H9 (cell line): ENCODE measurements at regions not wholly inside any gene's neighbourhood (a gene's known extent, or its start where the extent isn't known, plus 50 kb on each side); places are given as distances from the start of the nearest gene placed in this dataset.

ENCODE experiments used
- DNase-seq: peaks from one replicate; pipeline ENCODE4 v3.0.0-alpha.2; 2017
- H2AFZ ChIP-seq: one replicate; pipeline ENCODE4 v1.6.1; 2013; ENCODE audit warnings: mild to moderate bottlenecking, low read length, control low read depth, moderate library complexity
- H2AK5ac ChIP-seq: 2 replicates; pipeline ENCODE4 v1.6.1; 2013; ENCODE audit warnings: low read length, control low read depth, mixed read lengths; ENCODE audit not compliant: insufficient read length
- H2BK120ac ChIP-seq: one replicate; pipeline ENCODE4 v1.6.1; 2013; ENCODE audit warnings: low read depth, mild to moderate bottlenecking, low read length, control low read depth, inconsistent platforms; ENCODE audit not compliant: poor library complexity, severe bottlenecking
- H2BK12ac ChIP-seq: 2 replicates; pipeline ENCODE4 v1.6.1; 2013; ENCODE audit warnings: low read length, control low read depth, mixed read lengths, low read depth; ENCODE audit not compliant: insufficient read length
- H2BK15ac ChIP-seq: 2 replicates; pipeline ENCODE4 v1.6.1; 2013; ENCODE audit warnings: low read depth, low read length, control low read depth
- H2BK20ac ChIP-seq: one replicate; pipeline ENCODE4 v1.6.1; 2013; ENCODE audit warnings: low read depth, mild to moderate bottlenecking, low read length, control low read depth, inconsistent platforms; ENCODE audit not compliant: poor library complexity, severe bottlenecking
- H2BK5ac ChIP-seq: 2 replicates; pipeline ENCODE4 v1.6.1; 2013; ENCODE audit warnings: low read length, control low read depth, mixed read lengths; ENCODE audit not compliant: insufficient read length
- H3K14ac ChIP-seq: 2 replicates; pipeline ENCODE4 v1.6.1; 2013; ENCODE audit warnings: low read length, control low read depth; ENCODE audit not compliant: insufficient read depth
- H3K18ac ChIP-seq: 2 replicates; pipeline ENCODE4 v1.6.1; 2013; ENCODE audit warnings: low read depth, mild to moderate bottlenecking, mixed read lengths, low read length, control low read depth; ENCODE audit not compliant: insufficient read length
- H3K23ac ChIP-seq: 2 replicates; pipeline ENCODE4 v1.6.1; 2013; ENCODE audit warnings: low read length, control low read depth, mixed read lengths, low read depth; ENCODE audit not compliant: insufficient read length
- H3K23me2 ChIP-seq: 2 replicates; pipeline ENCODE4 v1.6.1; 2013; ENCODE audit warnings: low read depth, mild to moderate bottlenecking, mixed read lengths, low read length, control low read depth; ENCODE audit not compliant: insufficient read length, poor library complexity, severe bottlenecking
- H3K27ac ChIP-seq: 2 replicates; pipeline ENCODE4 v1.5.1; 2013; ENCODE audit warnings: low read length, control low read depth, mixed read lengths, low read depth; ENCODE audit not compliant: insufficient read length
- H3K27me3 ChIP-seq: 2 replicates; pipeline ENCODE4 v1.6.1; 2013; ENCODE audit warnings: low read length, control low read depth, inconsistent platforms; ENCODE audit not compliant: insufficient read depth
- H3K4ac ChIP-seq: 2 replicates; pipeline ENCODE4 v1.6.1; 2013; ENCODE audit warnings: low read depth, mild to moderate bottlenecking, control low read depth, inconsistent platforms, low read length, moderate library complexity
- H3K4me1 ChIP-seq: 2 replicates; pipeline ENCODE4 v1.6.1; 2013; ENCODE audit warnings: low read length, control low read depth, inconsistent platforms; ENCODE audit not compliant: insufficient read depth
- H3K4me2 ChIP-seq: 2 replicates; pipeline ENCODE4 v1.6.1; 2013; ENCODE audit warnings: low read length, control low read depth, mixed read lengths; ENCODE audit not compliant: insufficient read length, insufficient read depth
- H3K56ac ChIP-seq: 2 replicates; pipeline ENCODE4 v1.6.1; 2013; ENCODE audit warnings: low read depth, mild to moderate bottlenecking, mixed read lengths, low read length, control low read depth; ENCODE audit not compliant: insufficient read length
- H3K79me1 ChIP-seq: 2 replicates; pipeline ENCODE4 v1.6.1; 2013; ENCODE audit warnings: low read depth, mild to moderate bottlenecking, moderate library complexity, low read length, control low read depth, inconsistent platforms; ENCODE audit not compliant: insufficient read depth, poor library complexity, severe bottlenecking
- H3K79me2 ChIP-seq: 2 replicates; pipeline ENCODE4 v1.6.1; 2013; ENCODE audit warnings: low read length, control low read depth, inconsistent platforms; ENCODE audit not compliant: insufficient read depth
- H3K9ac ChIP-seq: 2 replicates; pipeline ENCODE4 v1.6.1; 2013; ENCODE audit warnings: low read length, control low read depth, mixed read lengths; ENCODE audit not compliant: insufficient read length; ENCODE audit errors: extremely low read depth
- H3K9me3 ChIP-seq: one replicate; pipeline ENCODE4 v1.6.1; 2013; ENCODE audit warnings: low read depth, low read length, inconsistent platforms; ENCODE audit not compliant: control insufficient read depth
- H3T11ph ChIP-seq: one replicate; pipeline ENCODE4 v1.6.1; 2013; ENCODE audit warnings: mild to moderate bottlenecking, low read length, control low read depth, inconsistent platforms
- H4K20me1 ChIP-seq: one replicate; pipeline ENCODE4 v1.6.1; 2013; ENCODE audit not compliant: control insufficient read depth, insufficient read length, insufficient read depth
- H4K5ac ChIP-seq: 2 replicates; pipeline ENCODE4 v1.6.1; 2013; ENCODE audit warnings: low read depth, mild to moderate bottlenecking, mixed read lengths, low read length, control low read depth; ENCODE audit not compliant: insufficient read length
- H4K8ac ChIP-seq: replicated peaks from 2 replicates; pipeline ENCODE4 v1.6.1; 2013; ENCODE audit warnings: low read length, control low read depth, mixed read lengths, low read depth; ENCODE audit not compliant: insufficient read length
- H4K91ac ChIP-seq: 2 replicates; pipeline ENCODE4 v1.6.1; 2013; ENCODE audit warnings: low read depth, mild to moderate bottlenecking, moderate library complexity, mixed read lengths, low read length, control low read depth; ENCODE audit not compliant: insufficient read length
- H3K27ac Mint-ChIP-seq, 3 experiments: 2 replicates in 2 of 3; 3 replicates in 1 of 3; pipeline ENCODE4 v1.8.0; 2020 to 2021; ENCODE audit warnings: mixed read lengths in 3 of 3, mild to moderate bottlenecking in 1 of 3, moderate library complexity in 1 of 3
- H3K27me3 Mint-ChIP-seq: 2 replicates; pipeline ENCODE4 v1.8.0; 2021; ENCODE audit warnings: low read depth, mild to moderate bottlenecking, moderate library complexity, mixed read lengths
- H3K36me3 Mint-ChIP-seq, 3 experiments: 2 replicates in 2 of 3; 3 replicates in 1 of 3; pipeline ENCODE4 v1.8.0; 2020 to 2021; ENCODE audit warnings: low read depth in 3 of 3, mixed read lengths in 3 of 3; ENCODE audit not compliant: insufficient read depth in 1 of 3
- H3K4me1 Mint-ChIP-seq, 2 experiments: 2 replicates each; pipeline ENCODE4 v1.8.0; 2020; ENCODE audit warnings: mixed read lengths in 2 of 2
- H3K4me3 Mint-ChIP-seq, 2 experiments: 2 replicates in 1 of 2; 3 replicates in 1 of 2; pipeline ENCODE4 v1.8.0; 2020 to 2021; ENCODE audit warnings: mild to moderate bottlenecking in 2 of 2, mixed read lengths in 2 of 2, moderate library complexity in 1 of 2
- H3K9me3 Mint-ChIP-seq, 2 experiments: 2 replicates in 1 of 2; 3 replicates in 1 of 2; pipeline ENCODE4 v1.8.0; 2020; ENCODE audit warnings: mild to moderate bottlenecking in 2 of 2, mixed read lengths in 2 of 2, moderate library complexity in 1 of 2
- WGBS: extraction: QIAGEN DNeasy Blood & Tissue Kit; methylation state at CpG from one replicate; pipeline ENCODE4 v1.1.7; 2013; ENCODE audit warnings: missing lambda C conversion rate, low lambda C conversion rate, mixed read lengths; ENCODE audit not compliant: insufficient read length; ENCODE audit errors: extremely low coverage; 5-methylcytosine and 5-hydroxymethylcytosine counted together
- TF ChIP-seq, protein P1 (sequence below): fragments of 200-600 bp; sonication (generic); conservative IDR thresholded peaks from 3 replicates; pipeline ENCODE4 v1.8.0; 2021; ENCODE audit warnings: antibody characterized with exemption, mild to moderate bottlenecking

- Histone ChIP-seq H3K4me1 (no peaks in the 10 kb centered on the region), H3K79me2 (no peaks in the 10 kb centered on the region), H3K56ac (no peak overlapping the region), H3K9me3 (no peaks in the 10 kb centered on the region), H2BK15ac (no peak overlapping the region), H4K20me1 (no peaks in the 10 kb centered on the region), H2BK20ac (no peak overlapping the region), H3K4me2 (no peak overlapping the region), H4K8ac (no peak overlapping the region), H2BK5ac (no peak overlapping the region), H3K14ac (no peak overlapping the region), H4K5ac (no peak overlapping the region), H3K79me1 (no peaks in the 10 kb centered on the region), H3K18ac (no peak overlapping the region), H2BK12ac (no peak overlapping the region), H3T11ph (no peak overlapping the region), H3K23me2 (no peaks in the 10 kb centered on the region), H2BK120ac (no peak overlapping the region), H4K91ac (no peak overlapping the region), H3K9ac (no peak overlapping the region), H2AFZ (no peak overlapping the region), H3K27me3 (no peaks in the 10 kb centered on the region), H3K4ac (no peak overlapping the region), H3K27ac (no peak overlapping the region), H2AK5ac (no peak overlapping the region), H3K23ac (no peak overlapping the region)
- Mint-ChIP-seq H3K4me3 (no peak overlapping the region), H3K4me1 (no peaks in the 10 kb centered on the region; a peak in 1 of 4 replicates), H3K27me3 (no peaks in the 10 kb centered on the region), H3K36me3 (no peaks in the 10 kb centered on the region), H3K27ac (no peak overlapping the region), H3K9me3 (no peaks in the 10 kb centered on the region; a peak in 1 of 5 replicates)
- WGBS: no CpG with 5 or more reads among the region's 4 CpGs
- TF ChIP-seq, protein P1, sequence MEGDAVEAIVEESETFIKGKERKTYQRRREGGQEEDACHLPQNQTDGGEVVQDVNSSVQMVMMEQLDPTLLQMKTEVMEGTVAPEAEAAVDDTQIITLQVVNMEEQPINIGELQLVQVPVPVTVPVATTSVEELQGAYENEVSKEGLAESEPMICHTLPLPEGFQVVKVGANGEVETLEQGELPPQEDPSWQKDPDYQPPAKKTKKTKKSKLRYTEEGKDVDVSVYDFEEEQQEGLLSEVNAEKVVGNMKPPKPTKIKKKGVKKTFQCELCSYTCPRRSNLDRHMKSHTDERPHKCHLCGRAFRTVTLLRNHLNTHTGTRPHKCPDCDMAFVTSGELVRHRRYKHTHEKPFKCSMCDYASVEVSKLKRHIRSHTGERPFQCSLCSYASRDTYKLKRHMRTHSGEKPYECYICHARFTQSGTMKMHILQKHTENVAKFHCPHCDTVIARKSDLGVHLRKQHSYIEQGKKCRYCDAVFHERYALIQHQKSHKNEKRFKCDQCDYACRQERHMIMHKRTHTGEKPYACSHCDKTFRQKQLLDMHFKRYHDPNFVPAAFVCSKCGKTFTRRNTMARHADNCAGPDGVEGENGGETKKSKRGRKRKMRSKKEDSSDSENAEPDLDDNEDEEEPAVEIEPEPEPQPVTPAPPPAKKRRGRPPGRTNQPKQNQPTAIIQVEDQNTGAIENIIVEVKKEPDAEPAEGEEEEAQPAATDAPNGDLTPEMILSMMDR: no peak
- DNase-seq: no peak
Observed at GRCh38 chr3:3307491-3307890, 128.0 kb upstream of the CRBN start.
